H1 (cell line): ENCODE measurements at regions not wholly inside any gene's neighbourhood (a gene's known extent, or its start where the extent isn't known, plus 50 kb on each side); places are given as distances from the start of the nearest gene placed in this dataset.

ENCODE experiments used
- BRCA1 ChIP-seq: IDR thresholded peaks from 2 replicates; pipeline ENCODE4 v1.6.1; 2012; ENCODE audit warnings: low read depth, low read length, improper control_type of control experiment
- POLR2AphosphoS5 ChIP-seq: IDR thresholded peaks from 2 replicates; pipeline ENCODE4 v1.6.1; 2011; ENCODE audit warnings: low read depth, low read length
- RAD21 ChIP-seq, 2 experiments: IDR thresholded peaks in 1 of 2; conservative IDR thresholded peaks in 1 of 2; 2 replicates each; pipeline ENCODE4 v1.6.1; 2011; ENCODE audit warnings: low read depth in 2 of 2, low read length in 2 of 2, improper control_type of control experiment in 1 of 2, inconsistent platforms in 1 of 2, mild to moderate bottlenecking in 1 of 2, moderate library complexity in 1 of 2
- SP1 ChIP-seq: IDR thresholded peaks from 2 replicates; pipeline ENCODE4 v1.6.1; 2011; ENCODE audit warnings: low read depth, low read length
- TF ChIP-seq, protein P1 (sequence below), 3 experiments: IDR thresholded peaks; 1 replicate in 2 of 3; 2 replicates in 1 of 3; pipeline versions ENCODE4 v1.5.1 to v1.6.1; 2011; ENCODE audit warnings: low read length in 3 of 3, mild to moderate bottlenecking in 3 of 3, inconsistent platforms in 2 of 3, low read depth in 1 of 3, moderate library complexity in 1 of 3; ENCODE audit not compliant: insufficient read depth in 1 of 3; ENCODE audit errors: control extremely low read depth in 1 of 3
- TF ChIP-seq, protein P2 (sequence below): IDR thresholded peaks from 2 replicates; pipeline ENCODE4 v1.6.1; 2012; ENCODE audit warnings: inconsistent platforms

DNA sequence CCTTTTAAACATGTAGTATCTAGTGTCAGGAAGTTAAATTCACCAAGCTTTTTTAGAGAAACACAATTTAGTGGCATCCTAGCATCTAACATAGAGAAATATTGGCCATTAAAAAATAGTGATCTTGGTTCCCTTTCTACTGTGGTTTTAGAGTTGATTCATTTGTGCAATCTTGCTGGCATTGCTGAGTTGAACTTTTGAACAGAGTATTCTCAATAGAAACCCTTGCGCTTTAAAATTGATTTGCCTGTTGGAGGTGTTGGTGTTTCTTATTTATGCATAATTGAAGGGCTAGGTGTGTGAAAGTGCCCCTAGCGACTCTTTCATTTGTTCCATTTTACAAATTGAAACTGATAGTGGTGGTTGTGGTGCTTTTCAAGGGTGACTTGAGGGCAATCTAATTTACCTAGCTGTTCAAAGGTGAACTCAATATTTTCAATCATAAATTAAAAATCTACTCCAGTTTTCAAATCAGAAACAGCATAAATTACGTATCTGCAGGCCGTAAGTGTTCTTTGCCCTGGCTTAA, 73.0 kb upstream of the MPDZ start:
- TF ChIP-seq, protein P1, sequence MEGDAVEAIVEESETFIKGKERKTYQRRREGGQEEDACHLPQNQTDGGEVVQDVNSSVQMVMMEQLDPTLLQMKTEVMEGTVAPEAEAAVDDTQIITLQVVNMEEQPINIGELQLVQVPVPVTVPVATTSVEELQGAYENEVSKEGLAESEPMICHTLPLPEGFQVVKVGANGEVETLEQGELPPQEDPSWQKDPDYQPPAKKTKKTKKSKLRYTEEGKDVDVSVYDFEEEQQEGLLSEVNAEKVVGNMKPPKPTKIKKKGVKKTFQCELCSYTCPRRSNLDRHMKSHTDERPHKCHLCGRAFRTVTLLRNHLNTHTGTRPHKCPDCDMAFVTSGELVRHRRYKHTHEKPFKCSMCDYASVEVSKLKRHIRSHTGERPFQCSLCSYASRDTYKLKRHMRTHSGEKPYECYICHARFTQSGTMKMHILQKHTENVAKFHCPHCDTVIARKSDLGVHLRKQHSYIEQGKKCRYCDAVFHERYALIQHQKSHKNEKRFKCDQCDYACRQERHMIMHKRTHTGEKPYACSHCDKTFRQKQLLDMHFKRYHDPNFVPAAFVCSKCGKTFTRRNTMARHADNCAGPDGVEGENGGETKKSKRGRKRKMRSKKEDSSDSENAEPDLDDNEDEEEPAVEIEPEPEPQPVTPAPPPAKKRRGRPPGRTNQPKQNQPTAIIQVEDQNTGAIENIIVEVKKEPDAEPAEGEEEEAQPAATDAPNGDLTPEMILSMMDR (IDR thresholded peaks at IDR 0.05; ENCODE audit: control extremely low read depth in 1 of 3, insufficient read depth in 1 of 3, low read depth in 1 of 3, low read length in 3 of 3): no peak
- TF ChIP-seq, protein P2, sequence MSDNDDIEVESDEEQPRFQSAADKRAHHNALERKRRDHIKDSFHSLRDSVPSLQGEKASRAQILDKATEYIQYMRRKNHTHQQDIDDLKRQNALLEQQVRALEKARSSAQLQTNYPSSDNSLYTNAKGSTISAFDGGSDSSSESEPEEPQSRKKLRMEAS: no peak
- no peak for TF ChIP-seq POLR2AphosphoS5
- TF ChIP-seq SP1: no peak
- no peak for TF ChIP-seq RAD21 (IDR thresholded peaks at IDR 0.05 in 1 of 2, conservative IDR thresholded peaks at IDR 0.05 in 1 of 2; ENCODE audit: low read depth in 2 of 2, low read length in 2 of 2)
- no peak for TF ChIP-seq BRCA1
